ENCODE measurements at regions not wholly inside any gene's neighbourhood (a gene's known extent, or its start where the extent isn't known, plus 50 kb on each side); places are given as distances from the start of the nearest gene placed in this dataset.

DNA sequence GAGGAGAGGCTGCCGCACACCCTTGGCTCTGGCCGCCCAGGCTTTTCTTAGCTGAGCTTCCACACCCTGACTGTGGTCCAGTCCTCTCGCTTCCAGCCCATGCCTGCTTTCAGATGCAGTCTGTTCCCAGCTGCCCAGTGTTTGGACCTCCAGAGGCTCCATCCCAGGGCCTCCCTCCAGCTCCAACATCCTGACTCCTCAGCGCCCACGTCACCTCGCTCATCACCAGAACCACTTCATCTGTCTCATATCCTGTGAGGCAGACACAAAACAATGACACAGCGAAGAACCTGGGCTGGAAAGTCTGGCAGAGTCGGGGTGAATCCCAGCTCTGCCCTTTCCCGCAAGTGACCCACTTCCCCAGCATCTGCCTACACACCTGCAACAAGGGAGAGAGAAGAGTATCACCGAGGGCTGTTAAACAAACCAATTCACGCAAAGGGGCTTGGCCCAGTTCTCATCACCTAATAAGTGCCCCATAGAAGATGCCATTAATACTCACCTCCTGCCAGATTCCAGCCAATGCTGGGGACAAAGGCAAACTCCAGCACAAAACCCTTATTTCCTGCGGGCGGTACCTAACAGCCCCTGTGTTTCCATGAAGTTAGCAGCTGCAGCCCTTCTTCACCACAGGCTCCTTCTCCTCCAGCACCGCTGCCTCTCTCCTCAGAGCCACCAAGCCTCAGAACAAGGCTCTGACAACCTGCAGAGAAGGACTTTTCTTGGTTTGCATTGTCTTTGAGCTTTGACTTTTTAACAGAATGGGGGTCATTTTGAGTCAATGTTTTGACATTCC is 133.4 kb upstream of the CDH4 start:
- no TSS peak for BruUV-seq (replicated peaks)
- H3K4me2 ChIP-seq (ENCODE audit: low read depth, low read length) = no peak overlapping the region
- H4K91ac ChIP-seq (ENCODE audit: insufficient read depth, low read depth, low read length) = peak overlapping the region; percentile 47; the same call in 1 of the 2 replicates
- in situ Hi-C loops (cut with MboI; ENCODE audit: low sequenced_read_pairs) (loop anchor here (25.0 kb wide), 1 partner anchor 906 kb away; no protein-coding TSS in a partner anchor), intact Hi-C loops (cut with micrococcal nuclease) (loop anchor here (10.0 kb wide), 1 partner anchor 1064 kb away; no protein-coding TSS in a partner anchor), dilution Hi-C loops (cut with HindIII; ENCODE audit: low sequenced_read_pairs, unreplicated experiment) (no loop called here)
- H3K4me1 ChIP-seq (ENCODE audit: control insufficient read depth, insufficient read depth, low read length) = no peaks in the 10 kb centered on the region
- H2BK20ac ChIP-seq (ENCODE audit: low read depth, low read length) = peak overlapping the region; percentile 70
- H3K27ac ChIP-seq (ENCODE audit: insufficient read depth, low read length) = no peak overlapping the region
- H3K18ac ChIP-seq (ENCODE audit: low read depth, low read length) = no peak overlapping the region; the same call in 1 of the 2 replicates
- peak overlapping the region; percentile 78 for H2BK5ac ChIP-seq (ENCODE audit: low read depth, low read length, poor library complexity, severe bottlenecking)
- 0 out of 4 replicates have a peak overlapping the region, but pooled peaks have one; percentile 9 to 24 for H4K8ac ChIP-seq (ENCODE audit: low read depth in 2 of 2, low read length in 2 of 2)
- 80% methylated on average over 4 of the region's 14 CpGs; no CpG with 5 or more reads in 1 of the 2 experiments for WGBS, 2 experiments (ENCODE audit: extremely low coverage in 2 of 2, insufficient read length in 1 of 2)
- peak overlapping the region; percentile 40; the same call in 2 of the 3 replicates for H2BK15ac ChIP-seq (ENCODE audit: low read depth, low read length)
- no peak overlapping the region for H3K9ac ChIP-seq (ENCODE audit: low read depth, low read length)
- H3K14ac ChIP-seq (replicated peaks; ENCODE audit: low read depth, low read length) = no peak overlapping the region; the same call in 1 of the 2 replicates
- no peak overlapping the region for H3K4me3 ChIP-seq (ENCODE audit: insufficient read depth, low read depth, low read length)
- no peaks in the 10 kb centered on the region for H3K27me3 ChIP-seq (ENCODE audit: control insufficient read depth, insufficient read depth, low read length)
- peak; percentile 85 for DNase-seq
- H2AK9ac ChIP-seq (replicated peaks; ENCODE audit: low read depth, low read length, poor library complexity) = peak overlapping the region; percentile 48
- CTCF ChIA-PET = interaction anchor here (1.3 kb wide), 1 partner anchor 908 kb away, joined by 3 read pairs; no protein-coding TSS in a partner anchor
- H2AFZ ChIP-seq (replicated peaks; ENCODE audit: low read length, poor library complexity) = peak overlapping the region; percentile 71
- POLR2A ChIA-PET (ENCODE audit: unreplicated experiment) = interaction anchor here (0.5 kb wide), 1 partner anchor 54 kb away, joined by 9 read pairs; no protein-coding TSS in a partner anchor
- no peak overlapping the region for H3K23ac ChIP-seq (ENCODE audit: low read depth, low read length)
- peak overlapping the region; percentile 35 for H3K4ac ChIP-seq (ENCODE audit: low read depth, low read length)
- no peak overlapping the region for H3K56ac ChIP-seq (ENCODE audit: extremely low read depth, insufficient read depth, low read length)
- no peak overlapping the region for H4K5ac ChIP-seq (ENCODE audit: low read depth, low read length)
- peak overlapping the region; percentile 65 for H2AK5ac ChIP-seq (ENCODE audit: low read depth, low read length)
- no peaks in the 10 kb centered on the region for H3K9me3 ChIP-seq (ENCODE audit: control insufficient read depth, insufficient read depth, low read length)
- no peaks in the 10 kb centered on the region for H3K79me1 ChIP-seq (ENCODE audit: low read depth in 1 of 2, low read length in 2 of 2)
- no peaks in the 10 kb centered on the region for H3K36me3 ChIP-seq (ENCODE audit: control insufficient read depth, insufficient read depth, low read length)
- TF ChIP-seq FOS (IDR thresholded peaks at IDR 0.05; ENCODE audit: low read depth, low read length) (0 out of 2 replicates have a peak, but pooled peaks have one; percentile 21), NFE2L2 (IDR thresholded peaks at IDR 0.05; ENCODE audit: low read depth, low read length) (peak; percentile 67; the same call in 1 of the 2 replicates), BHLHE40 (IDR thresholded peaks at IDR 0.05; ENCODE audit: low read depth, low read length) (no peak), POLR2A (IDR thresholded peaks at IDR 0.05; ENCODE audit: low read depth, low read length) (0 out of 2 replicates have a peak, but pooled peaks have one; percentile 28), CHD1 (IDR thresholded peaks at IDR 0.05; ENCODE audit: low read depth, low read length) (no peak)
- no peak for ATAC-seq (ENCODE audit: low read depth)
- H4K20me1 ChIP-seq (ENCODE audit: insufficient read depth, low read length) = no peaks in the 10 kb centered on the region
- H2BK120ac ChIP-seq (ENCODE audit: low read depth, low read length) = peak overlapping the region; percentile 61
- H3K9me1 ChIP-seq (ENCODE audit: insufficient read depth, low read length) = no peaks in the 10 kb centered on the region
